ENCODE measurements at regions not wholly inside any gene's neighbourhood (a gene's known extent, or its start where the extent isn't known, plus 50 kb on each side); places are given as distances from the start of the nearest gene placed in this dataset.

GRCh38 chr5:15290953-15291352, 209.0 kb upstream of the FBXL7 start:
- Histone ChIP-seq H3K4me1 (peaks cover 0 to 4% (median 0%) of the 10 kb centered on the region in 3 donors), H3K27me3 (no peaks in the 10 kb centered on the region)
- intact Hi-C loops (cut with DNase I): no loop called here

GRCh38 chr5:15286650-15287049, 213.3 kb upstream of the FBXL7 start:
- TF ChIP-seq POLR2A (IDR thresholded peaks at IDR 0.05) (no peak), CTCF (IDR thresholded peaks at IDR 0.05) (no peak)
- H3K36me3 ChIP-seq: no peaks in the 10 kb centered on the region
- no peak overlapping the region for H3K4me3 ChIP-seq
- H3K4me1 ChIP-seq: peaks cover 0 to 6% (median 0%) of the 10 kb centered on the region in 3 donors
- H3K27ac ChIP-seq: no peak overlapping the region
- 8 to 11% methylated on average over 1 of the region's 1 CpG for WGBS, 2 donors
- no peak for DNase-seq
- H3K27me3 ChIP-seq: no peaks in the 10 kb centered on the region
- intact Hi-C loops (cut with DNase I): no loop called here
- H3K9me3 ChIP-seq: no peaks in the 10 kb centered on the region

More at GRCh38 chr5:15290953-15291352, 209.0 kb upstream of the FBXL7 start:
- no peaks in the 10 kb centered on the region for H3K9me3 ChIP-seq
- no peak overlapping the region for H3K27ac ChIP-seq
- TF ChIP-seq POLR2A (IDR thresholded peaks at IDR 0.05): no peak
- no peak for TF ChIP-seq CTCF (IDR thresholded peaks at IDR 0.05)
- 83 to 89% methylated on average over 6 of the region's 6 CpGs for WGBS, 2 donors
- H3K36me3 ChIP-seq: no peaks in the 10 kb centered on the region
- H3K4me3 ChIP-seq: no peak overlapping the region
- DNase-seq: no peak

- 13 to 22% methylated on average over 5 of the region's 5 CpGs for WGBS, 2 donors
- intact Hi-C loops (cut with DNase I): no loop called here
- peaks cover 0 to 6% (median 0%) of the 10 kb centered on the region in 3 donors for H3K4me1 ChIP-seq
- no peaks in the 10 kb centered on the region for H3K27me3 ChIP-seq
- TF ChIP-seq POLR2A (IDR thresholded peaks at IDR 0.05): no peak
- TF ChIP-seq CTCF (IDR thresholded peaks at IDR 0.05): no peak
- no peak overlapping the region for H3K4me3 ChIP-seq
- no peak for DNase-seq
- no peaks in the 10 kb centered on the region for H3K36me3 ChIP-seq
- H3K27ac ChIP-seq: no peak overlapping the region
- no peaks in the 10 kb centered on the region for H3K9me3 ChIP-seq
These were observed 213.9 kb upstream of the FBXL7 start for GRCh38 chr5:15285901-15286583.

- intact Hi-C loops (cut with DNase I): no loop called here
These were observed 215.3 kb upstream of the FBXL7 start for GRCh38 chr5:15284706-15285105.

GRCh38 chr5:15283076-15283475, 216.9 kb upstream of the FBXL7 start:
- H3K27me3 ChIP-seq: no peaks in the 10 kb centered on the region
- intact Hi-C loops (cut with DNase I): no loop called here
- TF ChIP-seq POLR2A (IDR thresholded peaks at IDR 0.05): no peak
- no peak for TF ChIP-seq CTCF (IDR thresholded peaks at IDR 0.05)
- no peaks in the 10 kb centered on the region for H3K36me3 ChIP-seq
- no peak overlapping the region for H3K4me3 ChIP-seq
- H3K27ac ChIP-seq: no peak overlapping the region
- 54 to 60% methylated on average over 2 of the region's 2 CpGs for WGBS, 2 donors
- H3K4me1 ChIP-seq: peaks cover 0 to 6% (median 0%) of the 10 kb centered on the region in 3 donors
- H3K9me3 ChIP-seq: no peaks in the 10 kb centered on the region
- DNase-seq: no peak

More at GRCh38 chr5:15284706-15285105, 215.3 kb upstream of the FBXL7 start:
- TF ChIP-seq CTCF (IDR thresholded peaks at IDR 0.05) (no peak), POLR2A (IDR thresholded peaks at IDR 0.05) (no peak)
- no peak for DNase-seq
- Histone ChIP-seq H3K4me1 (peaks cover 0 to 6% (median 0%) of the 10 kb centered on the region in 3 donors), H3K27ac (no peak overlapping the region), H3K9me3 (no peaks in the 10 kb centered on the region), H3K27me3 (no peaks in the 10 kb centered on the region), H3K36me3 (no peaks in the 10 kb centered on the region), H3K4me3 (no peak overlapping the region)

Data from esophagus squamous epithelium (tissue), 5 donors.